Glomerular visceral epithelial cell (primary cell): ENCODE measurements at regions not wholly inside any gene's neighbourhood (a gene's known extent, or its start where the extent isn't known, plus 50 kb on each side); places are given as distances from the start of the nearest gene placed in this dataset.
A peak's percentile ranks its signal among the peaks of the same experiment; 100 is the strongest.
"Not testable (repeated sequence)": the region's sequence is repeated elsewhere in the genome, so short reads cannot be mapped to it uniquely, and the experiment has no call there.

Experiments used
- DNase-seq: peaks from one replicate; pipeline ENCODE4 v3.0.0-alpha.2; 2016; ENCODE audit errors: extremely low spot score

DNA sequence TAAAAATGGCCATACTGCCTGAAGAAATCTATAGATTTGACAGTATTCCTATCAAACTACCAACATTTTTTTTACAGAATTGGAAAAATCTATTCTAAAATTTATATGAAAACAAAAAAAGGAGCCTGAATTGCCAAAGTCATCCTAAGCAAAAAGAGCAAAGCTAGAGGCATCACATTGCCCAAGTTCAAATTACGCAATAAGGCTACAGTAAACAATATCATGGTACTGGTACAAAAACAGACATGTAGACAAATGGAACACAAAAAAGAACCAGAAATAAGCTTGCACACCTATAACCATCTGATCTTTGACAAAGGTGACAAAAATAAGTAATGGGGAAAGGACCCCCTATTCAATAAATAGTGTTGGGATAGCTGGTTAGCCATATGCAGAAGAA lies 50.2 kb upstream of the THSD7B start:
- DNase-seq = no peak

- no peak for DNase-seq
Measured at GRCh38 chr2:136714452-136714951, 50.8 kb upstream of the THSD7B start.

- no peak for DNase-seq
Measured at GRCh38 chr2:136713739-136714138, 51.6 kb upstream of the THSD7B start.

- DNase-seq = no peak
Measured at GRCh38 chr2:136705336-136705735, 60.0 kb upstream of the THSD7B start.

DNA sequence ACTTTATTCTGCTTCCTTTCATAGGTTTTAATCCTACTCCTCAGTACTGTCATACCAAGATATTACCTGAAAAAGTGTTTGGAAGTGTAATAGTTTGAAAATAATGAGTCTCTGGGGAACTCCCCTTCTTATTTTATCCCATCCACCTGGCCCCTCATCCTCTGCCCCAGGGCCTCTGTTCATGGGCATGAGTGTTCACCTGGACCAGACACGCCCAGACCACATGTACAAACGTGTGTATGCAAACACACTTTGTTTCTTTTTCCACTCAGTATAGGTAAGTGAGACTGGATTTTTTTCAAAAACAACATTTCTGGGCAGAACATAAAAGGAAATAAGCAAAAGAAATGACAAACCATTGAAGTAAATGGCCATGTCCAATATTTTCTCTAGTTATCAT lies 62.1 kb upstream of the THSD7B start:
- DNase-seq = no peak

- DNase-seq = no peak
Measured at GRCh38 chr2:136696438-136696837, 68.9 kb upstream of the THSD7B start.

DNA sequence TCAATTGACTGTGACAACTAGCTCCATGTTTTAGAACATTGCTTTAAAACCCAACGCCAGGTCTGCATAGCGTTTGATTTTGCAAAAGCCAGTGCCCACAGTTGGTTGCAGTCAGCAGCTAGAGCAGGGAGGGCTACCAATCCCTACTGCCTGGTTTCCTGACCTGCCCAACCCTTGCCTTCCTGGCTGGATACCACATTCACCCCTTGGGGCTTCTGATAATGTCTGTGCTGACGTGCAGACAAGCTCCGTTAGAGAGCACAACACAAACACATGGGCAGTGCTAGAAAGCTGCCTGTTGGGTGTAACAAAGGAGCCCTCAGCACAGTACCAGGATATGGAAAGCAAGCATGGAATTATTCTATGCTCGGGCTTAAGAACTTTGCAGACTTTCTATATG lies 71.4 kb upstream of the THSD7B start:
- no peak for DNase-seq

DNA sequence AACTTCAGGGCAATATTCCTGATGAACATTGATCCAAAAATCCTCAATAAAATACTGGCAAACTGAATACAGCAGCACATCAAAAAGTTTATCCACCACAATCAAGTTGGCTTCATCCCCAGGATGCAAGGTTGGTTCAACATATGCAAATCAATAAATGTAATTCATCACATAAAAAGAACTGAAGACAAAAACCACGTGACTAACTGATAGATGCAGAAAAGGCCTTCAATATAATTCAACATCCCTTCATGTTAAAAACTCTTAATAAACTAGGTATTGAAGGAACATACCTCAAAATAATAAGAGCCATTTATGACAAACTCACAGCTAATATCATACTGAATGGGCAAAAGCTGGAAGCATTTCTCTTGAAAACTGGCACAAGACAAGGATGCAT lies 85.3 kb upstream of the THSD7B start:
- not testable (repeated sequence) for DNase-seq

DNA sequence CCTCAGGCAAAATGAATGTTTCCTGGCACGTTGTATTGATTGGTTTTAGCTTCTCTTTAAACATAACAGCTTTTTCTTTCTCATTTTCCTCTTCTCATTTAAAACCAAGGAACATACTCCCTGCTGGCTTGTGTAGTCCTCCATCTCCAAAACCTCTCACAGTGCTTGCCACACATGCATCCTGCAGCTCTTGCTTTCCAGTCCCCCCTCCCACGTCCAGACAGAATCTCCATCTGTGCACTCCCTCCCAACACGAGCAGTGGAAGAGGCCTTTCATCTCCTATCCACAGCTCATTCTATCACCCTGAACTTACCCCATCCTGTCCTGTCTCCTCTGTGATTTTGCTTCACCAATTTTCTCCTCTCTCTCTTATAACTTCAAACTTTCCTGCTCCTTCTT lies 99.6 kb upstream of the THSD7B start:
- DNase-seq = no peak

GRCh38 chr2:136664713-136665405 lies 100.5 kb upstream of the THSD7B start:
- no peak for DNase-seq

DNA sequence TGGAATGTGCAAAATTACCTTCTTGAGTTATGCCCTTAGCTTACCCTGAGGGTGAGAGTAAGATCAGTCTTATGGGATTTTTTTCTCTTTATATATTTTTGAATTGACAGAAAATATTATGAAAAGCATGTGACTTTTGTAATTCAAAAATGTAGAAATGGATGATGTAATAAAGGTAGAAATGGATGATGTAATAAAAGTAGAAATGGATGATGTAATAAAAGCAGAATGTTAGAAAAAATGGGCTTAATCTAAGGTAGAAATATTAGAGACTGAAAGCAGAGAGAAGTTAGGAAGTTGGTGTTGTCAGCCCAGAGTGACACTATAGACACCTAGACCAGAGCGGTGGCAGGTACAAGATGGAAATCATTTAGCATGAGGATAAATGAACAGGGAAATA lies 107.1 kb upstream of the THSD7B start:
- DNase-seq = no peak

GRCh38 chr2:136653861-136654260 lies 111.5 kb upstream of the THSD7B start:
- DNase-seq = no peak

- no peak for DNase-seq
Measured at GRCh38 chr2:136651456-136652010, 113.8 kb upstream of the THSD7B start.

DNA sequence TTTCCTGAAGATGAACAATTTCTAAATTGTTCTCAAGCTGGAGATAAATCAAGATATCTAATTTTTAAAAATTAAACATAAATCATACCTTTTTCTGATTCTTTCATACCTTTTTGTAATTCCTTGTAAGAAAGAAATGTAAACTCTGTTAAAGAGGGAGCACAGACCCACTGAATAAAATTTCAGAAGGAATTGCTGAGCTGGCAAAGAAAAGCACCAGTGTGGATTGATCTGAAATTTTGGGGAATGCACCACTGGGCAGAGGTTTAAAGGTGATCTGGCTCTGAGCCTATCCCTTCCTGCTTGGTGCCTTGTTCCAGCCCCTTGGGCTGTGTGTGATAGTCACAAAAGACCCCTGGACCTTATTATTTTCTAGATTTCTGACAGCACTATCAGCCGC lies 118.3 kb upstream of the THSD7B start:
- no peak for DNase-seq

DNA sequence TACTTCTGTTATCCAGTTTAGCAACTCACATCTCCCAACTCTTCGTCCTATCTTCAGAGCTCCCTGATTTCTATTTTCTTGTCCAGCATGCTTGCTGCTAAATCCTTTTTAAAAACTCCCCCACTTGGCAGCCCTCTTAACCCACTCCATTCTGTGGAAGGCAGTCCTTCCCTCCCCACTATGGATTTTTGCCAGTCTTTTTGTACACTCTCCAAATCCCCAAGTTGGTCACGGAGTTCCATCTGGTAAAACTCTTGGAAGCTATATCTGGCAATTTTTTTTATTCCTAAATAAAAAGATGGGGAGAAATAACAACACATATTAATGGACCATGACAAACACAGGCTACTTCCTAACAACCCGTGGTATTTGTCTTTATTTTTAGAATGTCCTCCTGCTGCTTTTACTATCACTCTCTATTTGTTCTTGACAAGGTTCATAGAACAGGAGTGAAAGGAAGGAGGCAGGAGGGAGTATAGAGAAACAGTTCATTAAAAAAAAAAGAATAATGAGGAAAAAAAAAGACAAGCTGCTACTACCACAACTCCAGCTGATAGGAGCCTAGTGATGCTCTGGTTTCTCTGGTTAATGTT lies 120.0 kb upstream of the THSD7B start:
- DNase-seq = no peak

GRCh38 chr2:136639651-136640050 lies 125.7 kb upstream of the THSD7B start:
- no peak for DNase-seq

- DNase-seq = no peak
Measured at GRCh38 chr2:136638193-136638592, 127.2 kb upstream of the THSD7B start.

GRCh38 chr2:136637402-136637801 lies 127.9 kb upstream of the THSD7B start:
- no peak for DNase-seq

DNA sequence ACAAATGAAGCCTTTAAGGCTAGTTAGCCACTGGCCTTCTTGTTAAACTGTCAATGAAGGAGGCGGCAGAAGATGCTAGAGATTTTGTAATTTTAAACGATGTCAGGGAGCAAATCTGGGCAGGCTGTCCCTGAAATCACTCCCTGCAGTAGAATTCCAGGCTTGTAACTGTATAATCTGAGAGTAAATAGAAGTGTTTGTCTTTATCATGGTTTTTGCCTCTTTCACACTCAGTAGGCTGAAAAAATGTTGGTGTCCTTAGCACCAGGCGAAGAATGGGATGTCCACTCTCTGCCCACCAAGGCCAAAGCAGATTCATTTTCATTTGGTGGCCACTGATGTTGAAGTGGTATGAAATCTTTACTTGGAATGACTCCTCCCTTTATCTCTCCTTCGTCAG lies 136.9 kb upstream of the THSD7B start:
- DNase-seq = no peak

GRCh38 chr2:136613096-136613495 lies 152.2 kb upstream of the THSD7B start:
- DNase-seq = no peak

DNA sequence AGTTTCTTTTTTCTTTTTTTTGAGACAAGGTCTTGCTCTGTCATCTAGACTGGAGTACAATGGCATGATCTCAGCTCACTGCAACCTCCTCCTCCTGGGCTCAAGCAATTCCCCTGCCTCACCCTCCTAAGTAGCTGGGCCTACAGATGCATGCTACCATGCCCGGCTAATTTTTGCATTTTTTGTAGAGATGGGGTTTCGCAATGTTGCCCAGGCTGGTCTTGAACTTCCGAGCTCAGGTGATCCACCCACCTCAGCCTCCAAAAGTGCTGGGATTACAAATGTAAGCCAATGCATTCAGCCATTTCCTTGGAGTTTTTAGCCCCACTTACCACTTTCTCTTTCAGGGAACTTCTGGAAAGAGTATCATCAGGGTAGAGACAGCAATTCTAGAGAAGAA lies 153.3 kb upstream of the THSD7B start:
- no peak for DNase-seq

- no peak for DNase-seq
Measured at GRCh38 chr2:136611451-136611850, 153.9 kb upstream of the THSD7B start.

GRCh38 chr2:136582628-136583205 lies 182.6 kb upstream of the THSD7B start:
- peak; percentile 7 for DNase-seq
